GM18858 (cell line): ENCODE measurements at regions not wholly inside any gene's neighbourhood (a gene's known extent, or its start where the extent isn't known, plus 50 kb on each side); places are given as distances from the start of the nearest gene placed in this dataset.

Experiments
- ATAC-seq: cut with Tn5 transposase; IDR thresholded peaks from one replicate; pipeline ENCODE4 v1.9.1; 2021; ENCODE audit not compliant: unreplicated experiment

DNA sequence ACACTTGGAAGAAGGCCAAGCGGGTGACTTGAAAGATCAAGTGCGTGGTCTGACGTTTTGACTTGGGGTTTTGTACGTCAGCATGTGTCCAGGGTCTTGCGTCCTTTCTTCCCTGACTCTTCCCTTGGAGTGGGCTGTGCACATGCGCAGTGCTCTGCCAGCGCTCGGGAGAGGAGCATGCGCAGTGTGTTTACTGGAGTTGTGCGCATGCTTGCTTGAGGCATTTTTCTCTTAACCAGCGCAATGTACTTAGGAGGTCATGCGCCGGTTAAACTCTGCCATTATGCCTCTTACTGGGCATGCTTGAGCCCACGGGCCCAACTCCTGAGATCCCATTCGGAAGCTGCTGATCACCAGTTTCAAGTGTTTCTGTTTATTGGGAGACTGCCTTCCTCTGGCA, 242.5 kb upstream of the AJAP1 start:
- no peak for ATAC-seq

DNA sequence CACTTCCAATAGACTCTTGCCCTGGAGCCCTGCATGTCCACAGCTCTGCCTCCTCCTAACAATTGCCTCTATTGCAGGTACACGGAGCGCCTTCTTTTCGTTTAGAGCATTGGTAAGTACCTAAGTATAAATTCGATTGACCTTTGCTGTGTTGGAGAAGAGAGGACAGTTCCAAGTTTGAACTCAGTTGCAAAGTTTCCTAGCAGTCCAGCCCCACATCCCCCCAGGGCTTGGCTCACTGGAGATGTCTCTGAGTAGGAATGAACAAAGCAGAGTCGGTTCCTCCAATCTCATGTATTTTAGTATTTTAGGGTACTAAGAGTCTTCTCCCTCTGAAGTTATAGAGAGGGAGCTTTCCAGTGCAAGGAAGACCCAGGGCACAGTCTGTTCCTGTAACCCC, 238.9 kb upstream of the AJAP1 start:
- no peak for ATAC-seq

DNA sequence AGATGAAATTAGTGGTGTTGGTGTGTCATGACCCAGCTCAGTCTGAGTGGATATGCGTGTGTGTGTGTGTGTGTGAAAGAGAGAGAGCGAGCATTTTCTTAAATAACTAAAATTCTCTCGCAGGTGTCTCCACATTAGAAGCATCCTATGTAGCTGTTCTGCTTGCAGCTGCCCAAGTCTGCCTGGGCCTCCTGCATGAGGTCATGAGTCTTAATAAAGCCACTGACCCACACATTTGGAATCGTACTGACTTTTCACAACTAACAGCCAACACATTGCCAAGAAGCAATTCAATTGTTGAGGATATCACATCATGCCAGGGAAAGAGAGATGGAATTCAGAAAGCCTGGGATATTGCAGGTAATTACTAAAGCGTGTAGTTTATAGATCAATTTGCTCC, 238.2 kb upstream of the AJAP1 start:
- ATAC-seq: no peak

DNA sequence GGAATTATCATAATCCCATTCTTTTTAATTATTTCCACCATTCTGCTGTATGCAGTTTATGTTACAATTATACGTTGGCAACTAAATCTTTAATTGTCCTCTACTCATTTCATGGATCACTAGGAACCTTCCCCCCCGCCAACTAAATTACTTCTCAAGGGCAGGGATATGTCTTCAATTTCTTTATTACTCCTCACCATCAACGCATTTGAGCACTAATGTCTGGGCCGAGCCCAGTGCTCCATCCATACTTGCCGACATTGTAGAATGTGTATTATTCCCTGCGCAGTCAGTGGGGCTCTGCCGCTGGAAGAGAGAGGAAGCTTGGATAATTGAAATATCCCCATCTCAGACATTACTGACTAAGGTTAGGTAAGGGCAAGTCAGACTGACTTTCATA, 236.4 kb upstream of the AJAP1 start:
- ATAC-seq: no peak

DNA sequence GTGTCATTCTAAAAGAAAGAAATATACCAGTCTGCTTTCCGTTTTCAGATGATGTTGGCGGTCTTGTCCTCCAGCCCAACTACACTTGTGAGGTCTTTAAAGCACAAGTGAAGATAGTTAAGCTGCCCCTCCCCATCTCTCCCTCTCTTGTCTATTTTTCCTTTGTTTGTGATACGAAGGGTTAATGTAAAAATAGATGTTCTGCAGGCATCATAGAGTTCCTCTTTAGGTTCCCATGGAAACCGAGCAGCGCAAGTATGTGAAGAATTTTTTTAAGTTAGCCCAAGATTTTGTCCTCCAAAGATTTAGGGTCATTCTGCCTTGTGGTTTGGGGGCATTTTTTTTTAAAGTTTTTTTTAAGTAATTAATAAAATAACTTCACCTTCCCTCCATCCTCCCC, 232.4 kb upstream of the AJAP1 start:
- no peak for ATAC-seq

DNA sequence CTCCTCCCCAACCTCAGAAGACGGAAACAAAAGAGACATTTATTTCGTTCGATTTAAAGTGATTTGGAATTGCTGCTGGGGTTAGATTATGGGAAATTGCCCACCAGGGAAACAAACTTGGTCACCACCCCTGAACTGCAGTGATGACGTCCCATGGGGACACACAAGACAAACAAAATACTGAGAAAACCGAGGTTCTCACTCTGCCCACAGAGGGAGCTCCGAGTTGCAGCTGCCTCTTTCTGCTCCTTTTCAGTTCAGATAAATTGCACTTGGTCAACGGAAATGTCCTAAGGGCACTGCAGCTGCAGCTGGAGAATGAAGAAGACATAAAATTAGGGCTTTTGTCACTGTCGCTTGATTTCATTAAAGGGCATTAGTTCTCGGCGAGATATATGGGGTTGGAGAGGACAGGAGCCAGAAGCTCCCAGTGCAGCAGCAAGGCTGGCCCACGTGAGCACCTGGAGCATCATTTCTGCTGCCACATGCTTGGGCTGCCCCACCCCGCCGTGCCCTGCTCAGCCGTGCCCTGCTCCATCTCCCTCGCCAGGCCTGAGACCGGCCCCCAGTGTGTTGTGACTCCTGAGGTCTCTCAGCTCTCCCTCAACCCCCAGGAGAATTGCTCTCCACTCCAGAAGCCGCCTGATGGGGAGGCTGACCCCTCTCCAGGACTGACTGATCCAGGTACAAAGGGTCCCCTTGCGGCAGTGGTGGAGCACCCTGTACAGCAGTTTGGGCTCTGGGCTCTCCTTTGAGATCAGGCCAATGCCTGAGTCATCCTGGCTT, 231.7 kb upstream of the AJAP1 start:
- no peak for ATAC-seq

DNA sequence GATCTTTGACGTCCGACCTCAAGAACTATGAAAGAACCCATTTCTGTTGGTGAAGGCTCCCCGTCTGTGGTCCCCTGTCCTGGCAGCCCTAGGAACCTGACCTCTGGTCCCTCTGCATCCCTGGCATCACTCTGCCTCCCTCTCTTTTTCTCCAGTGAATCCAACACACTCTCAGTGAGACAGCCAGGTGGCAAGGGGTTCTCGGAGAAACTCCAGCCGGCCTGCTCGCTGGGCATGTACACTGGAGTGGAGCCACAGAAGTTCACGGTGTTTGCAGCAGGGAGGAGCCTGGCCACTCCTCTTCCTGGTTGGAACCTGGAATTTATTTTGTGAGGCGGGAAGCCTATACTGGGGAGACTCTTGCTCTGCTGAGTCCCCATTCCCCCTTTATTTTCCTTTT, 230.2 kb upstream of the AJAP1 start:
- no peak for ATAC-seq

DNA sequence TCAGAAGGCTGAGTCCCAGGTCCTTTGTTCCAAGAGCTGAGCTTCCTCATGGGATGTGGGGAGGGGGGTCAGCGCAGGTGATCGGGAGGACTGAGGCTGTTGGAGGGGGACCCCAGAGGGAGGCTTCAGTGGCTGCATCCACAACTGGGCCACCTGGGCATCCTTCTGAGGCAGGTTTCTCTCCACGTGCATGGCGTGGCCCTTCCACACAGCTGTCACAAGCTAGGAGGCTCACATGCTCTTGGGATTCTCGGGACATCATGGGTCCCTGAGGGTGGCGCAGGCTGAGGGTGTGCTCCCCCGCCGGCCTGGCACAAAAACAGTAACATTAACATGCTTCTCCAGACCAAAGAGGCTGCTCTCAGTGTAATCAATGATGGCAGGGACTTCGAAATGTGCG, 229.6 kb upstream of the AJAP1 start:
- no peak for ATAC-seq

DNA sequence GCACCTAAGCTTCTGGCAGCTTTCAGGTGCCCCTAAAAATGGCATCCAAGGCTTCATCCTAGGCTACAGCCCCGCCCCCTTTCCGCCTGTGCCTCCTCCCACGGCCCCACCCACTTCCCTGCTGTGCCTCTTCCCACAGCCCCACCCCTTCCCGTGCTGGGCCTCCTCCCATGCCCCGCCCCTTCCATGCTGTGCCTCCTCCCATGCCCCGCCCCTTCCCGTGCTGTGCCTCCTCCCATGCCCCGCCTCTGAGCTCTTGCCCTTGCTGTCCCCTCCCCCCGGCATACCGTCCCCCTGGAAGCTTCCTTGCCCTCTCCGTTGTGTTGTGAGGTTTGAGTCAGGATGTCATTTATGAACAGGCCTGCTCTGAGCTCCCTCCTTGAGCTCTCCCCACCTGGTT, 228.5 kb upstream of the AJAP1 start:
- ATAC-seq: no peak

DNA sequence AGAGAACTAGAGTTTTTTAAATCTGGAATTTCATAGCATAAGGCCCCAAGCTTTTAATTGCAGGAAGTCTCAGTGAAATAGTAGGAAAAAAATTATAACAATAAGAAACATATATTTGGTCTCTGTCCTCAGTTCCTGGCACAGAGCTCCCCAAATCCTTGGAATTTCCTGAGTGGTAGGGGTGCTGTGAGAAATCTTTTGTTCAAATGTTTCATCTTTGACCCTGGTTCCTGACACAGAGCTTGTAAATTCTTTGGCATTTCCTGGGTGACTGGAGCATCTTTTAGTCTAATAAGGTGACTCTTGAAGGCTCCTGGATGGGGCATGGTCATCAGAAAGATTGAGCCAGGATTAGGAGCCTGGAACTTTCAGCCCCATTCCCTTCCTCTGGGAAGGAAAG, 225.7 kb upstream of the AJAP1 start:
- ATAC-seq: no peak

DNA sequence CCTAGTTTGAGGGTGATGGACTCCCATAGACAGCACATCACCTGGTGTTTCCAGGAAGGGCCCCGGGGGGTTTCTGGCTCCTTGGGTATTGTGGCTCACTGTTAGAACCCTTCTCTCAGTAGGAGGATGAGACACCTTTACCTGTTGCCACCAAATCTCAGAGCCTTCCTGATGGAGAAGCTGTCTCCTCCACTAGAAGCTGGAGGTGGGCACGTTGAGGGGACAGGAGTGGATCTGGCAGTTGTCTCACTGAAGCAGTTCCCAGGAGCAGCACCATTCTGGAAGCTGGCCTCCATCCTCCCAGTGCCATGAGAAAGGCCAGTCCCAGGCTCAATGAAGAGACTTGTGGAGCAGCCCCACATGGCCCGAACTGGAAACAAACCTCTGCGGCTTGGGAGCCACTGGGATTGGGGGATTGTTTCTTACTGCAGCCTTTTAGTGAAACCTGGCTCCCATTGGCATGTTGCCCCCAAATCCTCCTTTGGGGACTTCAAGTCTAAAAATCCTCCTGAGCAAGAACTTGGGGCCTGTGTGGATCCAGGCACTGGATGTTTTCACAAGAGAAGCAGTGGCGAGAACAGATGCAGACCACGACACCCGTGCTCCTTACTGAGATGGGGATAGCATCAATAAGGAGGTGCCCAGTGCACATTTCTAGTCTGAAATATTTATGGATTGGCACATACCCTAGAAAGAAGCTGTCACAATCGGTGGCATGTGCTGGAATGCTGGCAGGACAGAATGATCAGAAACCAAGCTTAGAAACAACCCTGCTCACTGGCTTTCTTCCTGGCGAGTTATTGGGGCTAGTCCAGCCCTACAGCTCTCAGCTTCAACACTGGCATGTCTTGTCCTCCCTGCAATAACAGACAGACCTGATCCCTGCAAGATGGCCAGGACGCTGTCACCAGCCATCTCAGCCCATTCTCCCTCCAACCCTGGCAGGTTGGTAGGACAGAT, 223.7 kb upstream of the AJAP1 start:
- no peak for ATAC-seq

DNA sequence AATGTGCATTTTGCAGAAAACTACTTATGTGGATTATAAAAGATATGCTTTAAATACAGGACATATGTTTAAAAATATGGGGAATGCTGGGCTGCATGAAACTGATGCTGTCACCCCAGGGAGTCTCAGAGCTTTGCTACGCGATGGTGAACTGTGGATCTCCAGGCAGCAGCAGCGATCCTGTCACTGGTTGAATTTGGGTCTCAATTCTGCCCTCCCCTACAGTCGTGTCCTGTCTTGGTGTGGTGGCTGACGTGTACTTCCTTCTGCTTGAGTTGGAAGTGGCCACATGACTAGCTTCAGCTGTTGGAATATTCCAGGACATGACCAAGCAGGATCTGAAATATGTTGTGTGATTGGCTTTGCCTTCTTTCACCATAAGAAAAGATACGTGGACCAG, 222.9 kb upstream of the AJAP1 start:
- ATAC-seq: no peak

DNA sequence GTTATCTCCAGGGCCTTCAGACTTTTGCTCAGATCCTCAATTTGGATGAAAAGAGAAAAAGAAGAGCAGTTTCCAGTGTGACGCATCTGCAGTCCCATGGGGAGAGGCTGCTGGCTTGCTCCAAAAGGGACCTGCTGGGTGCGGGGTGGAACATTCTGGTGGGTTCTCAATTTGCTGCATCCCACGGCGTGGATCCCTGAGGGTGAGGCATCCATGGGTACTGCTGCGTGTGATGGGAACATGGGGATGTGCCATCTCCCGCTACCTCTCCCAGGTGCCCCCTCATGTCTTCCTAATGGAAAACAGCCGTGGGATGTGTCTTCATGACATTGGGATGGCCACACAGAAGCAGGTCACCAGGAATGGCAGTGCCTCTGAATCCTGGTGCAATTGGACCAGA, 221.3 kb upstream of the AJAP1 start:
- ATAC-seq: no peak

DNA sequence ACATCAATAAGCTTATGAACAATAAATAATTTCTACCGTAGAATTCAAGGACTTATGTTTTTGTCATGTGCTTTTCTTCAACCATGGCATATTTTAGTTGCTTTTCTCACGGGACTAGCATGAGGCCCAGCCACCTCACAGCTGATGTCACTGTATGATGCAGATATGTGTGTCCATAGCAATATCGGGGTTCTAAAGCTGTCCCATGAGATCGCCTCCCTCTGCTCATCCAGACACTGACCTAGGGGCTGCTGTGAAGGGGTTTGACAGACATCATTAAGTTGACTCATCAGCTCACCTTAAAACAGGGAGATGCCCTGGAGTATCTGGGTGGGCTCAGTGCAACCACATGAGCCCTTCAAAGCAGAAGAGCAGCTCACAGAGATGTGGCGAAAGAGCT, 210.3 kb upstream of the AJAP1 start:
- ATAC-seq: no peak

DNA sequence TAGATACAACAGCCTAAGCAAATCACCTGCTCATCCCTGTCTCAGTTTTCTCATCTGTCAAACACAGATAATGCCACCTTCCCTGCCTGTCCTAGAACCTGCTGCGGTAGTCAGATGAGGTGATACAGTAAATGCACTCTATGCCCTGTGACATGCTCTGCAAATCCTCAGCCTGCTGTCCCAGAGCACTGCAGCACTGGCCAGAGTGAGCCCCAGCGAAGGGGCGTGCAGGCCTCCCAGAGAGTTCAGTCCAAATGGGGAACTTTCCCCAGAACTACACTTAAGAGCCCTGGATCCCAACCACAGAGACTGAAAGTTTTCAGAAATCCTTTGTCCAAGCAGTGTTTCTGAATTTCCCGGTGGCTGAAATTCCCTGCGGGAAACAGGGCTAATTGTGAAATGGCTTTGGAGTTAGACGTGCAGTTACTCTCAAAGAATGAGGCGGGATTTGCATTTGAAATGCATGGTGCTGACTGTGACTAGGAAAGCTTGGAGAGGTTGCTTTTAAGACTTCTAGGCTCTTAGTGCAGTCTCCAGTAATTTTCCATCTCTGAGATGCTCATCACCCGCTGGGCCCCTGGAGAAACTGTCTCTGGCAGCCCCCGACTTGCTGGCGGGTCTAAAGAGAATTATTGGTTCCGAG, 206.5 kb upstream of the AJAP1 start:
- ATAC-seq: no peak

DNA sequence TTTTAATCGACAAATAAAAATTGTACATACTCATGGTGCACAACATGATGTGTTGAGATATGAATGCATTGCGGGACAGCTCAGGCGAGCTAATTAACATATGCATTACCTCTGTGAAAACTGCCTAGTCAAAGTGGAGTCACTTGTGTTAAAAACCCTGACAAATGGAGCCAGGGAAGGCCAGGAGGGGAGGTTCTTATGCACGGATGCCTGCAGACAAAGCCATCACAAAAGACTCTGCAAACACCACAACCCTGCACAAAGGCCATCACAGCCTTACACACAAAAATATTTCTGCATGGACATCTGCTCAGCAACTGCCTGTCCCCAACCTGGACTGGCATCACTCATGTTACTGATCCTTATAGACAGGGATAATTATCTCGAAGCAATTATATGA, 204.4 kb upstream of the AJAP1 start:
- ATAC-seq: no peak

DNA sequence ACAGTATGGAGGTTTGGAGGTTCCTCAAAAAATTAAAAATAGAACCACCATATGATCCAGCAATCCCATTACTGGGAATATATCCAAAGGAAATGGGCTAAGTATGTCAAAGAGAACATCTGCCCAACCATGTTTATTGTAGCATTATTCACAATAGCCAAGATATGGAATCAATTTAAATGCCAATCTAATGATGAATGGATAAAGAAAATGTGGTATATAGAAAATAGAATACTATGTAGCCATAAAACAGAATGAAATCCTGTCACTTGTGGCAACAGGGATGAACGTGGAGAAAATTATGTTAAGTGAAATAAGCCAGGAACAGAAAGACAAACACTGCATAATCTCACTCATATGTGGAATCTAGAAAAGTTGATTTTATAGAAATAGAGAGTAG, 201.7 kb upstream of the AJAP1 start:
- no peak for ATAC-seq

DNA sequence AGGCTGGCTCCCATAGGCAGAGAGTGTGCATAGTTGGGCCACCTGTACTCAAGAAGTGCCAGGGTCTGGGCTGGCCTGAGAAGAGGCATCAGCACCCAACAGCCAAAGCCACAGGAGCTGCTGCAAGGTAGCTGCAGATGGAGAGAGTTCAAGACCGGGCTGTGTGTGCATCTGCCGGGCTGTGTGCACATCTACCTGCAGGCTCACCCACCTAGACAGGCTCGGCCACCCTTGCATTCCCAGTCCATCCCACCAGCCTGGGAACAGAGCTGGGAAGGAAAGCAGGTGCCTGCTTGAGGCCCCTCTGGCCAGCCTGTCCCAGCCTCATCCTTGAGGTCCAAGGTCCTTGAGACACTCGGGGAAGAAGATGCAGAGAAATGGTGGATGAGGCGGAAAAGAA, 194.4 kb upstream of the AJAP1 start:
- no peak for ATAC-seq

DNA sequence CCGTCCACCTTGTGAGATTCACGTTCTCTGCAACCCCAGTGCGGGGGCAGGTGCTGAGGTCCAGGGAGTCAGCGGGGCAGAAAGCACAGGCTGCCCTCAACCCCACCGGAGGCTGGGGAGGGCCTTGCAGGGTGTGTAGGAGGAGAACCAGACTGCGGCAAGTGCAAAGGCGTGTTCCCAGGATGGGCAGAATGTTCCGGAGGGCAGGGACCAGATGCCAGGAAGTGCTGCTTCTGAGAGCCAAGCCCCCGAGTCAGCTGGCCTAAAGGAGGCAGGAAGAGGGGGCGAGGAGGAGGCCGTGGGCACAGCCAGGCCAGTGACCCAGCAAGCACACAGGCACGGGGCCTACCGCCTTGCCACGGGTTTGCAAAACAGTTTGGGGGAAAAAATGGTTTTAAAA, 193.8 kb upstream of the AJAP1 start:
- no peak for ATAC-seq

DNA sequence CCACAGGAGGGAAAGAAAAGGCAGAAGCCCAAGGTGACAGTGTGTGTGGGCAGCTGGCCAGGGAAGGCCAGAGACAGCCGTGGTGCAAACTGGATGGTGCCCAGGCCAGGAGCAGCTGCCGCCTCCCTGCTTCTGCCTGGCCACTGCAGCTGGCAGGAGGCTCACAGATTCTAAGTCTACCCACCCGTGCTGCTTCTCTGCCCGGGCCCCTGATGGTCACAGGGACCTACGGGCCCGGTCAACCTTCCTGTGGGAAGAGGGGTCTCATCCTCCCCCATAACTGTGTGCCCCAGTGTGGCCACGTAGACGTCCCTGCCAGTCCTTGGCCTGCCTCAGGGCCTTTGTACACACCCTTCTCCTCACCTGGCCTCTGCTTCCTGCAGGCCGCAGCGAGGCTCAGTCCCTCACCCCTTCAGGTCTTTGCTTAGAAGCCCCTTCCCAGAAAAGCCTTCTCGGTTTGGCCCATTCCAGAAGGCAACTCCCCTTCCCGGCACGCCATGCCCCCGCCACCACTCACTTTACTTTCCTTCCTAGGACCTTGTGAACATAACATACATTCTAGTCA, 192.6 kb upstream of the AJAP1 start:
- ATAC-seq: no peak

DNA sequence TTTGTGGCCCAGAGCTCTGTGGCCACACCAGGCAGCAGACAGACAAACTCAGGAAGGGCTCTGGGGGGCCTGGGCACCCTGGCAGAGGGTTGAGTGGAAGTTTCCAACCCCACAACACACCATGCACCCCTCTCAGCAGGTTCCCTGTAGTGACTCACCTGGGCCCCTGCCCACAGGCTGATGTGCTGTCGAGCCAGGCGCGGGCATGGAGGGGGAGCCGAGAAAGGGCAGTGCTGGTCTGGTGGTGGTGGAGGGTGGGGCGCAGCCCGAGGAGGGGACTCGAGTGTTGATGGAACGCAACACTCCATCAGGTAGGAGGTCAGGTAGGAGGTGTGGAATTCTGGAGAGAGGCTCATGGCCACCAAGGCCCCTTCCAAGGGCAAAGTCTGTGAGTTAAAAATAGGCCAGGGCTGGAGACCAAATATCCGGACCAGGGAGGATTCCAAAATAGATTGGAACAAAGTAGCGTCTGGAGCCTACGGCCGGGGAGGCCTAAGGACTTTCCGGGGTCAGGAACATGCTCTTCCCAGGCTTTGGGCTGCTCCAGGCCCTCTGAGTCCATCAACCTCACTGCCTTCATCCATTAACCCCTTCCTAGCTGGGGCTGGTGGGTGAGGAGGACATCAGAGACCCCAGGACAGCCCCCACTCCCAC, 191.5 kb upstream of the AJAP1 start:
- ATAC-seq: no peak
